K562 (cell line): ENCODE measurements at regions not wholly inside any gene's neighbourhood (a gene's known extent, or its start where the extent isn't known, plus 50 kb on each side); places are given as distances from the start of the nearest gene placed in this dataset.

Experiments used
- ATAC-seq: fragments of 200-7000 bp; cut with Tn5 transposase; 3 replicates; pipeline ENCODE4 v1.9.1; 2020; ENCODE audit warnings: moderate library complexity
- BruUV-seq: library from RNA; stranded (reverse); fragments of 400-500 nt; replicated peaks from 2 replicates; lab custom pipeline; 2021; lab: Mats Ljungman, UMichigan
- CTCF ChIA-PET: fragments of 300-600 bp; formaldehyde crosslinking; extraction: SDS; loops from one replicate; lab custom pipeline; 2021; ENCODE audit warnings: low intra/inter-chr PET ratio; lab: Yijun Ruan, JAX
- POLR2A ChIA-PET: fragments of 300-600, 350-650 bp; sonication (Branson Sonifier 250); formaldehyde crosslinking; extraction: SDS; loops from one replicate; lab custom pipeline; 2021; ENCODE audit warnings: antibody characterized with exemption, inconsistent platforms; lab: Yijun Ruan, JAX
- DNase-seq, 4 experiments: peaks; one replicate each; pipeline versions ENCODE4 v3.0.0 to v3.0.0-alpha.2; 2011 to 2018; ENCODE audit warnings: low spot score in 3 of 4, mixed read lengths in 3 of 4; ENCODE audit errors: extremely low read depth in 1 of 4
- FAIRE-seq: peaks from 2 replicates; lab custom pipeline; 2011; peaks lifted over from hg19 to GRCh38; lab: Jason Lieb, UNC
- H2AFZ ChIP-seq: 2 replicates; pipeline ENCODE4 v1.6.0; 2011; ENCODE audit warnings: low read depth, low read length, control low read depth, inconsistent platforms
- H3K27ac ChIP-seq: fragments of 200-600 bp; 3 replicates; pipeline ENCODE4 v1.8.0; 2011; ENCODE audit warnings: low read depth, mild to moderate bottlenecking, control low read depth, inconsistent platforms, low read length, moderate library complexity, mixed read lengths; ENCODE audit errors: extremely low read depth
- H3K27me3 ChIP-seq, 2 experiments: fragments of 300-600 bp in 1 of 2; 2 replicates in 1 of 2; 3 replicates in 1 of 2; pipeline versions ENCODE4 v1.6.0 to v1.8.0; 2011; ENCODE audit warnings: inconsistent platforms in 2 of 2, low read length in 2 of 2, mild to moderate bottlenecking in 1 of 2, mixed read lengths in 1 of 2, moderate library complexity in 1 of 2; ENCODE audit not compliant: control insufficient read depth in 2 of 2, insufficient read depth in 2 of 2
- H3K36me3 ChIP-seq: fragments of 300-600 bp; 3 replicates; pipeline ENCODE4 v1.8.0; 2011; ENCODE audit warnings: mild to moderate bottlenecking, low read length, inconsistent platforms; ENCODE audit not compliant: control insufficient read depth, insufficient read depth
- H3K4me1 ChIP-seq, 2 experiments: fragments of 200-600 bp in 1 of 2; replicated peaks in 1 of 2; 2 replicates in 1 of 2; 3 replicates in 1 of 2; pipeline versions ENCODE4 v1.5.1 to v1.8.0; 2011; ENCODE audit warnings: inconsistent platforms in 2 of 2, low read length in 2 of 2, mild to moderate bottlenecking in 1 of 2, mixed read lengths in 1 of 2, moderate library complexity in 1 of 2; ENCODE audit not compliant: control insufficient read depth in 2 of 2, insufficient read depth in 2 of 2
- H3K4me2 ChIP-seq: 2 replicates; pipeline ENCODE4 v1.6.1; 2011; ENCODE audit warnings: low read length, control low read depth, inconsistent platforms, mixed read lengths; ENCODE audit not compliant: insufficient read depth
- H3K4me3 ChIP-seq: fragments of 200-600 bp; sonication (generic), shearing (Covaris generic); 2 replicates; pipeline ENCODE4 v1.5.1; 2016; ENCODE audit warnings: control low read depth, inconsistent platforms
- H3K79me2 ChIP-seq: fragments of 200-600 bp; 3 replicates; pipeline ENCODE4 v1.8.0; 2011; ENCODE audit warnings: low read length, inconsistent platforms; ENCODE audit not compliant: control insufficient read depth, insufficient read depth
- H3K9ac ChIP-seq, 2 experiments: 2 replicates each; pipeline versions ENCODE4 v1.6.0 to v1.6.1; 2011; ENCODE audit warnings: low read depth in 2 of 2, low read length in 2 of 2, control low read depth in 1 of 2, inconsistent platforms in 1 of 2, mild to moderate bottlenecking in 1 of 2, mixed read lengths in 1 of 2; ENCODE audit not compliant: insufficient read depth in 1 of 2
- H3K9me1 ChIP-seq: one replicate; pipeline ENCODE4 v1.6.0; 2011; ENCODE audit warnings: inconsistent platforms, mild to moderate bottlenecking, low read length, moderate library complexity; ENCODE audit not compliant: control insufficient read depth, insufficient read depth
- H3K9me3 ChIP-seq: replicated peaks from 2 replicates; pipeline ENCODE4 v1.5.1; 2011; ENCODE audit warnings: low read depth, low read length, inconsistent platforms; ENCODE audit not compliant: control insufficient read depth, insufficient read depth
- H4K20me1 ChIP-seq: replicated peaks from 2 replicates; pipeline ENCODE4 v1.6.1; 2011; ENCODE audit warnings: low read length, inconsistent platforms, mixed read lengths; ENCODE audit not compliant: control insufficient read depth, insufficient read depth
- CHD1 ChIP-seq: fragments of 200-600 bp; sonication (generic); IDR thresholded peaks from one replicate; pipeline ENCODE4 v1.6.1; 2012; ENCODE audit warnings: mild to moderate bottlenecking, moderate library complexity, low read length, inconsistent platforms
- CHD4 ChIP-seq: fragments of 200-600 bp; sonication (generic); IDR thresholded peaks from 3 replicates; pipeline ENCODE4 v1.6.1; 2012; ENCODE audit warnings: low read depth, mild to moderate bottlenecking, mixed read lengths, low read length, inconsistent platforms; ENCODE audit not compliant: insufficient read depth, insufficient replicate concordance, poor library complexity, severe bottlenecking
- COPS2 ChIP-seq: fragments of 450-650 bp; conservative IDR thresholded peaks from 2 replicates; pipeline ENCODE4 v1.6.1; 2016; ENCODE audit warnings: mild to moderate bottlenecking, moderate library complexity
- HNRNPLL ChIP-seq: fragments of 200-400 bp; formaldehyde crosslinking; IDR thresholded peaks from 2 replicates; pipeline ENCODE4 v1.6.1; 2017; ENCODE audit warnings: low read length, low read depth, mild to moderate bottlenecking; ENCODE audit not compliant: poor library complexity, severe bottlenecking
- KDM5B ChIP-seq: fragments of 200-600 bp; sonication (generic); IDR thresholded peaks from 2 replicates; pipeline ENCODE4 v1.6.1; 2012; ENCODE audit warnings: low read depth, mild to moderate bottlenecking, moderate library complexity, low read length, control low read depth, inconsistent platforms; ENCODE audit not compliant: insufficient replicate concordance
- POLR3G ChIP-seq: IDR thresholded peaks from 2 replicates; pipeline ENCODE4 v1.6.1; 2011; ENCODE audit not compliant: insufficient read length, insufficient replicate concordance; ENCODE audit errors: extremely low read depth
- ZKSCAN3 ChIP-seq: fragments of 250-450 bp; sonication (Bioruptor Pico); IDR thresholded peaks from 2 replicates; pipeline ENCODE4 v1.4.0; 2020
- ZNF140 ChIP-seq: fragments of 250-450 bp; sonication (Bioruptor Pico); IDR thresholded peaks from 2 replicates; pipeline ENCODE4 v1.8.0; 2021; ENCODE audit warnings: moderate library complexity, mild to moderate bottlenecking, inconsistent platforms
- ZNF184 ChIP-seq: sonication (generic); formaldehyde crosslinking; IDR thresholded peaks from 2 replicates; pipeline ENCODE4 v1.5.0; 2020; ENCODE audit warnings: missing genetic modification reagents
- ZNF354B ChIP-seq: fragments of 250-450 bp; sonication (Bioruptor Pico); IDR thresholded peaks from 2 replicates; pipeline ENCODE4 v1.4.0; 2020
- WGBS: fragments of 100-300 bp; shearing (Covaris generic); methylation state at CpG from one replicate; pipeline ENCODE4 v1.1.6; 2016; ENCODE audit warnings: low coverage, mixed read lengths; ENCODE audit not compliant: insufficient coverage; ENCODE audit errors: missing lambda C conversion rate; 5-methylcytosine and 5-hydroxymethylcytosine counted together
- in situ Hi-C: fragments of 300-500 bp; cut with MboI; formaldehyde crosslinking; loops from 4 replicates; pipeline ENCODE4 v1.15.0; 2018; ENCODE audit warnings: inconsistent platforms, mixed read lengths
- intact Hi-C: fragments of 100-400 bp; cut with micrococcal nuclease; formaldehyde crosslinking; loops from 2 replicates; pipeline ENCODE4 v1.14.2; 2022
- TF ChIP-seq, protein P1 (sequence below): fragments of 250-450 bp; sonication (Bioruptor Pico); IDR thresholded peaks from 2 replicates; pipeline ENCODE4 v1.8.0; 2021; ENCODE audit warnings: borderline replicate concordance, mild to moderate bottlenecking, moderate library complexity; ENCODE audit not compliant: poor library complexity, severe bottlenecking
- TF ChIP-seq, protein P2 (sequence below): sonication (generic); formaldehyde crosslinking; IDR thresholded peaks from 2 replicates; pipeline ENCODE4 v1.8.0; 2022; ENCODE audit warnings: mild to moderate bottlenecking, low read depth, missing genetic modification reagents
- TF ChIP-seq, protein P3 (sequence below): fragments of 450-650 bp; IDR thresholded peaks from 2 replicates; pipeline ENCODE4 v1.6.1; 2016
- TF ChIP-seq, protein P4 (sequence below): fragments of 250-450 bp; sonication (Bioruptor Pico); IDR thresholded peaks from 2 replicates; pipeline ENCODE4 v1.4.0; 2020; ENCODE audit warnings: borderline replicate concordance
- TF ChIP-seq, protein P5 (sequence below): sonication (generic); formaldehyde crosslinking; IDR thresholded peaks from 2 replicates; pipeline ENCODE4 v1.9.0; 2022; ENCODE audit warnings: mild to moderate bottlenecking, missing genetic modification reagents

DNA sequence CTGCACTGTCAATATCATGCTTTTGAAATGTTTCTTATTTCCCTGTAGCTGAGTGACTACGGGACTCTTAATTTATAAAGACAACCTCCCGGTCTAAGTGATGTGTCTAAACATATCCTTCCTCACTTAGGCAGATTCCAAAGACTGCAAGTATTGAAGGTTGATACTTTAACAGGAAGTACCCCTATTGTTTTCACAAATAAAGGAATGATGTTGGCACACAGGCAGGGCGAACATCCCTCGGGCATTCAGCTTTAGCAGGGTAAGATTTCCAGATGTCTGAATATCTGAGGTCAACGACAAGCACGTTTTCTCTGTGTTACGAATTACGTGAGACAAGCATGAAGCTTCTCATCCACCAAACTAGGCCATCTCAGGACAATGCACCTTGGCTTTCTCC is 638.0 kb upstream of the FRG1 start:
- Histone ChIP-seq H3K4me3 (no peak overlapping the region), H3K79me2 (no peaks in the 10 kb centered on the region), H3K27me3 (no peaks in the 10 kb centered on the region), H3K9ac (no peak overlapping the region), H3K4me1 (no peaks in the 10 kb centered on the region), H3K27ac (no peak overlapping the region), H3K9me3 (no peaks in the 10 kb centered on the region), H3K9me1 (no peaks in the 10 kb centered on the region), H4K20me1 (no peaks in the 10 kb centered on the region), H3K36me3 (no peaks in the 10 kb centered on the region), H2AFZ (no peak overlapping the region), H3K4me2 (no peak overlapping the region)
- ChIA-PET POLR2A (interaction anchor here (0.7 kb wide), 1 partner anchor 544 kb away, joined by 3 read pairs; no protein-coding TSS in a partner anchor), CTCF (no interaction called here)
- DNase-seq (no peak), ATAC-seq (no peak)
- BruUV-seq = no TSS peak
- intact Hi-C loops = no loop called here
- under 1% methylated on average over 8 of the region's 8 CpGs for WGBS
- no peak for TF ChIP-seq POLR3G
- TF ChIP-seq CHD1 = no peak
- TF ChIP-seq, protein P1, sequence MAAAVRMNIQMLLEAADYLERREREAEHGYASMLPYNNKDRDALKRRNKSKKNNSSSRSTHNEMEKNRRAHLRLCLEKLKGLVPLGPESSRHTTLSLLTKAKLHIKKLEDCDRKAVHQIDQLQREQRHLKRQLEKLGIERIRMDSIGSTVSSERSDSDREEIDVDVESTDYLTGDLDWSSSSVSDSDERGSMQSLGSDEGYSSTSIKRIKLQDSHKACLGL (CRISPR knock-in tag) = no peak
- no peak for TF ChIP-seq CHD4
- TF ChIP-seq, protein P2, sequence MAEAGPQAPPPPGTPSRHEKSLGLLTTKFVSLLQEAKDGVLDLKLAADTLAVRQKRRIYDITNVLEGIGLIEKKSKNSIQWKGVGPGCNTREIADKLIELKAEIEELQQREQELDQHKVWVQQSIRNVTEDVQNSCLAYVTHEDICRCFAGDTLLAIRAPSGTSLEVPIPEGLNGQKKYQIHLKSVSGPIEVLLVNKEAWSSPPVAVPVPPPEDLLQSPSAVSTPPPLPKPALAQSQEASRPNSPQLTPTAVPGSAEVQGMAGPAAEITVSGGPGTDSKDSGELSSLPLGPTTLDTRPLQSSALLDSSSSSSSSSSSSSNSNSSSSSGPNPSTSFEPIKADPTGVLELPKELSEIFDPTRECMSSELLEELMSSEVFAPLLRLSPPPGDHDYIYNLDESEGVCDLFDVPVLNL = no peak
- no peak for TF ChIP-seq ZNF184 (CRISPR knock-in tag)
- TF ChIP-seq, protein P3, sequence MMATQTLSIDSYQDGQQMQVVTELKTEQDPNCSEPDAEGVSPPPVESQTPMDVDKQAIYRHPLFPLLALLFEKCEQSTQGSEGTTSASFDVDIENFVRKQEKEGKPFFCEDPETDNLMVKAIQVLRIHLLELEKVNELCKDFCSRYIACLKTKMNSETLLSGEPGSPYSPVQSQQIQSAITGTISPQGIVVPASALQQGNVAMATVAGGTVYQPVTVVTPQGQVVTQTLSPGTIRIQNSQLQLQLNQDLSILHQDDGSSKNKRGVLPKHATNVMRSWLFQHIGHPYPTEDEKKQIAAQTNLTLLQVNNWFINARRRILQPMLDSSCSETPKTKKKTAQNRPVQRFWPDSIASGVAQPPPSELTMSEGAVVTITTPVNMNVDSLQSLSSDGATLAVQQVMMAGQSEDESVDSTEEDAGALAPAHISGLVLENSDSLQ = no peak
- TF ChIP-seq, protein P4, sequence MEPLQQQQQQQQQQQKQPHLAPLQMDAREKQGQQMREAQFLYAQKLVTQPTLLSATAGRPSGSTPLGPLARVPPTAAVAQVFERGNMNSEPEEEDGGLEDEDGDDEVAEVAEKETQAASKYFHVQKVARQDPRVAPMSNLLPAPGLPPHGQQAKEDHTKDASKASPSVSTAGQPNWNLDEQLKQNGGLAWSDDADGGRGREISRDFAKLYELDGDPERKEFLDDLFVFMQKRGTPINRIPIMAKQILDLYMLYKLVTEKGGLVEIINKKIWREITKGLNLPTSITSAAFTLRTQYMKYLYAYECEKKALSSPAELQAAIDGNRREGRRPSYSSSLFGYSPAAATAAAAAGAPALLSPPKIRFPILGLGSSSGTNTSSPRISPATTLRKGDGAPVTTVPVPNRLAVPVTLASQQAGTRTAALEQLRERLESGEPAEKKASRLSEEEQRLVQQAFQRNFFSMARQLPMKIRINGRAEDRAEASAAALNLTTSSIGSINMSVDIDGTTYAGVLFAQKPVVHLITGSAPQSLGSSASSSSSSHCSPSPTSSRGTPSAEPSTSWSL (CRISPR knock-in tag) = no peak
- no peak for TF ChIP-seq KDM5B
- TF ChIP-seq COPS2 = no peak
- no peak for TF ChIP-seq ZKSCAN3 (CRISPR knock-in tag)
- TF ChIP-seq HNRNPLL = no peak
- no peak for TF ChIP-seq ZNF140 (CRISPR knock-in tag)
- TF ChIP-seq, protein P5, sequence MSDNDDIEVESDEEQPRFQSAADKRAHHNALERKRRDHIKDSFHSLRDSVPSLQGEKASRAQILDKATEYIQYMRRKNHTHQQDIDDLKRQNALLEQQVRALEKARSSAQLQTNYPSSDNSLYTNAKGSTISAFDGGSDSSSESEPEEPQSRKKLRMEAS (CRISPR knock-in tag) = no peak
- no peak for TF ChIP-seq ZNF354B
- TF ChIP-seq, all 486 proteins: peak for 0
- in situ Hi-C loops = no loop called here
- no peak for FAIRE-seq
